SH-SY5Y (cell line): ENCODE measurements at regions not wholly inside any gene's neighbourhood (a gene's known extent, or its start where the extent isn't known, plus 50 kb on each side); places are given as distances from the start of the nearest gene placed in this dataset.

Experiments
- GATA2 ChIP-seq: IDR thresholded peaks from 2 replicates; pipeline ENCODE4 v1.6.1; 2011; ENCODE audit warnings: mild to moderate bottlenecking, low read depth, low read length
- GATA3 ChIP-seq: IDR thresholded peaks from 2 replicates; pipeline ENCODE4 v1.6.1; 2011; ENCODE audit warnings: low read depth, mild to moderate bottlenecking, low read length, moderate library complexity

- TF ChIP-seq GATA2, result no peak
- no peak for TF ChIP-seq GATA3
These were observed 319.1 kb upstream of the RPS6KA3 start for GRCh38 chrX:20585782-20586181.
